Spleen (tissue), 7 donors: ENCODE measurements at regions not wholly inside any gene's neighbourhood (a gene's known extent, or its start where the extent isn't known, plus 50 kb on each side); places are given as distances from the start of the nearest gene placed in this dataset.

ENCODE experiments used
- CTCF ChIP-seq, 11 experiments: fragments of 200-600 bp in 7 of 11; fragments of 450-650 bp in 4 of 11; sonication (generic) in 4 of 11; IDR thresholded peaks in 8 of 11; conservative IDR thresholded peaks in 3 of 11; 1 replicate in 7 of 11; 2 replicates in 4 of 11; pipeline versions ENCODE4 v1.4.0 to v1.8.0; 2016 to 2021; ENCODE audit warnings: antibody characterized with exemption in 11 of 11, inconsistent platforms in 4 of 11, mild to moderate bottlenecking in 1 of 11
- POLR2A ChIP-seq, 3 donors: fragments of 450-650 bp; IDR thresholded peaks; one replicate each; pipeline ENCODE4 v1.5.1; 2017; ENCODE audit warnings: antibody characterized with exemption in 3 of 3, mild to moderate bottlenecking in 1 of 3
- POLR2AphosphoS5 ChIP-seq, 3 donors: sonication (generic); formaldehyde crosslinking; IDR thresholded peaks; one replicate each; pipeline ENCODE4 v1.5.1; 2017; ENCODE audit warnings: antibody characterized with exemption in 3 of 3
- donor health status: DM: no; HTN: no; CAD: no; lungs with moderate emphysema.
- donor health status: DM: no; HTN: no; CAD: no.
- donor health status: DM: no; HTN: no; CAD: no.

GRCh38 chr2:106025796-106026195 is 168.3 kb downstream of the UXS1 start:
- TF ChIP-seq CTCF (IDR thresholded peaks at IDR 0.05 in 8 of 11, conservative IDR thresholded peaks at IDR 0.05 in 3 of 11): no peak
- TF ChIP-seq POLR2A (IDR thresholded peaks at IDR 0.05): no peak
- TF ChIP-seq POLR2AphosphoS5 (IDR thresholded peaks at IDR 0.05): no peak
